GM21723 (cell line): ENCODE measurements at regions not wholly inside any gene's neighbourhood (a gene's known extent, or its start where the extent isn't known, plus 50 kb on each side); places are given as distances from the start of the nearest gene placed in this dataset.
A peak's percentile ranks its signal among the peaks of the same experiment; 100 is the strongest.

ENCODE experiments used
- ATAC-seq: cut with Tn5 transposase; IDR thresholded peaks from one replicate; pipeline ENCODE4 v1.9.1; 2021; ENCODE audit warnings: mild to moderate bottlenecking, moderate library complexity; ENCODE audit not compliant: unreplicated experiment

- ATAC-seq, result no peak
These were observed 355.4 kb downstream of the CRPPA start for GRCh38 chr7:16065939-16066338.

GRCh38 chr7:16063716-16064675, 357.3 kb downstream of the CRPPA start:
- ATAC-seq, result no peak

GRCh38 chr7:16063221-16063620, 358.1 kb downstream of the CRPPA start:
- ATAC-seq, result no peak

- ATAC-seq, result no peak
These were observed 359.1 kb downstream of the CRPPA start for GRCh38 chr7:16062269-16062668.

GRCh38 chr7:16061630-16062029, 359.7 kb downstream of the CRPPA start:
- no peak for ATAC-seq

GRCh38 chr7:16061011-16061410, 360.3 kb downstream of the CRPPA start:
- ATAC-seq, result no peak

- no peak for ATAC-seq
These were observed 360.8 kb downstream of the CRPPA start for GRCh38 chr7:16060502-16060901.

- peak; percentile 74 for ATAC-seq
These were observed 365.9 kb downstream of the CRPPA start for GRCh38 chr7:16055263-16055976.

GRCh38 chr7:16051561-16052255, 365.2 kb upstream of the MEOX2 start:
- no peak for ATAC-seq

- no peak for ATAC-seq
These were observed 359.6 kb upstream of the MEOX2 start for GRCh38 chr7:16046041-16046440.

GRCh38 chr7:16045296-16045695, 358.8 kb upstream of the MEOX2 start:
- no peak for ATAC-seq

- ATAC-seq, result no peak
These were observed 358.2 kb upstream of the MEOX2 start for GRCh38 chr7:16044645-16045044.

- ATAC-seq, result no peak
These were observed 353.9 kb upstream of the MEOX2 start for GRCh38 chr7:16040346-16040745.

GRCh38 chr7:16038906-16039305, 352.4 kb upstream of the MEOX2 start:
- no peak for ATAC-seq

GRCh38 chr7:16035392-16035791, 348.9 kb upstream of the MEOX2 start:
- ATAC-seq, result no peak

- ATAC-seq, result no peak
These were observed 348.4 kb upstream of the MEOX2 start for GRCh38 chr7:16034866-16035265.

- no peak for ATAC-seq
These were observed 347.9 kb upstream of the MEOX2 start for GRCh38 chr7:16034353-16034752.

GRCh38 chr7:16033233-16033632, 346.8 kb upstream of the MEOX2 start:
- no peak for ATAC-seq

GRCh38 chr7:16028636-16029035, 342.2 kb upstream of the MEOX2 start:
- ATAC-seq, result no peak

GRCh38 chr7:16028103-16028502, 341.6 kb upstream of the MEOX2 start:
- no peak for ATAC-seq

- ATAC-seq, result no peak
These were observed 340.9 kb upstream of the MEOX2 start for GRCh38 chr7:16027396-16027795.
